Neural cell (in vitro differentiated cells): ENCODE measurements at regions not wholly inside any gene's neighbourhood (a gene's known extent, or its start where the extent isn't known, plus 50 kb on each side); places are given as distances from the start of the nearest gene placed in this dataset.

Experiments
- H2AFZ ChIP-seq: fragments of 200-600, 300-800 bp; sonication (generic), shearing (Covaris generic); 2 replicates; pipeline ENCODE4 v1.6.0; 2014; ENCODE audit warnings: low read depth, mild to moderate bottlenecking, antibody characterized with exemption, low read length, moderate library complexity
- H3F3A ChIP-seq: fragments of 200-600 bp; shearing (Covaris generic); 2 replicates; pipeline ENCODE4 v1.6.1; 2016; ENCODE audit warnings: mild to moderate bottlenecking, moderate library complexity, mixed read lengths, antibody characterized with exemption, low read length; ENCODE audit not compliant: insufficient read depth, poor library complexity, severe bottlenecking
- H3K27ac ChIP-seq: fragments of 200-600, 300-800 bp; sonication (generic), shearing (Covaris generic); 2 replicates; pipeline ENCODE4 v1.5.1; 2014; ENCODE audit warnings: mild to moderate bottlenecking, low read length, moderate library complexity
- H3K27me3 ChIP-seq: fragments of 300-800, 200-600 bp; sonication (generic), shearing (Covaris generic); 2 replicates; pipeline ENCODE4 v1.6.0; 2014; ENCODE audit warnings: mild to moderate bottlenecking, low read depth, low read length, moderate library complexity; ENCODE audit not compliant: insufficient read depth
- H3K36me3 ChIP-seq: fragments of 300-800, 200-600 bp; sonication (generic), shearing (Covaris generic); 2 replicates; pipeline ENCODE4 v1.5.1; 2014; ENCODE audit warnings: mild to moderate bottlenecking, antibody characterized with exemption, low read length, moderate library complexity; ENCODE audit not compliant: insufficient read depth
- H3K4me2 ChIP-seq: fragments of 300-800, 200-600 bp; sonication (generic), shearing (Covaris generic); 2 replicates; pipeline ENCODE4 v1.6.0; 2014; ENCODE audit warnings: mild to moderate bottlenecking, low read length
- H3K4me3 ChIP-seq: fragments of 300-800, 200-600 bp; sonication (generic), shearing (Covaris generic); 2 replicates; pipeline ENCODE4 v1.5.1; 2014; ENCODE audit warnings: mild to moderate bottlenecking, low read length, moderate library complexity
- H3K79me2 ChIP-seq: fragments of 200-600 bp; shearing (Covaris generic); replicated peaks from 2 replicates; pipeline ENCODE4 v1.6.0; 2014; ENCODE audit warnings: mild to moderate bottlenecking, low read length, moderate library complexity; ENCODE audit not compliant: insufficient read depth
- H3K9ac ChIP-seq: fragments of 300-800, 200-600 bp; sonication (generic), shearing (Covaris generic); 2 replicates; pipeline ENCODE4 v1.6.1; 2016; ENCODE audit warnings: mild to moderate bottlenecking, low read length, mixed read lengths
- H3K9me2 ChIP-seq: fragments of 200-600 bp; shearing (Covaris generic); 2 replicates; pipeline ENCODE4 v1.6.1; 2016; ENCODE audit warnings: mild to moderate bottlenecking, low read length, mixed read lengths; ENCODE audit not compliant: insufficient read depth
- H3K9me3 ChIP-seq: fragments of 200-600, 300-800 bp; sonication (generic), shearing (Covaris generic); 2 replicates; pipeline ENCODE4 v1.6.1; 2016; ENCODE audit warnings: mild to moderate bottlenecking, mixed run types, low read length, moderate library complexity, mixed read lengths
- H4K20me1 ChIP-seq: fragments of 200-600 bp; shearing (Covaris generic); 2 replicates; pipeline ENCODE4 v1.6.1; 2016; ENCODE audit warnings: mild to moderate bottlenecking, mixed run types; ENCODE audit not compliant: insufficient read depth
- CTCF ChIP-seq: fragments of 450-650 bp; IDR thresholded peaks from 2 replicates; pipeline ENCODE4 v1.5.1; 2014; ENCODE audit warnings: antibody characterized with exemption, mild to moderate bottlenecking, moderate library complexity; ENCODE audit not compliant: poor library complexity, severe bottlenecking
- EP300 ChIP-seq: fragments of 450-650 bp; conservative IDR thresholded peaks from 2 replicates; pipeline ENCODE4 v1.6.1; 2014; ENCODE audit warnings: antibody characterized with exemption, mild to moderate bottlenecking, moderate library complexity; ENCODE audit not compliant: poor library complexity, severe bottlenecking
- EZH2 ChIP-seq: fragments of 200-600, 300-800 bp; shearing (Covaris generic), sonication (generic); IDR thresholded peaks from 2 replicates; pipeline ENCODE4 v1.6.1; 2014; ENCODE audit warnings: antibody characterized with exemption, low read length, borderline replicate concordance, mild to moderate bottlenecking; ENCODE audit not compliant: insufficient read depth, poor library complexity, severe bottlenecking
- MXI1 ChIP-seq: fragments of 450-650 bp; conservative IDR thresholded peaks from 2 replicates; pipeline ENCODE4 v1.6.1; 2014; ENCODE audit warnings: antibody characterized with exemption, mild to moderate bottlenecking; ENCODE audit not compliant: poor library complexity, severe bottlenecking
- POLR2AphosphoS5 ChIP-seq: IDR thresholded peaks from 2 replicates; pipeline ENCODE4 v1.6.1; 2012
- RAD21 ChIP-seq: fragments of 450-650 bp; conservative IDR thresholded peaks from 2 replicates; pipeline ENCODE4 v1.6.1; 2014; ENCODE audit warnings: antibody characterized with exemption, mild to moderate bottlenecking, moderate library complexity
- REST ChIP-seq: IDR thresholded peaks from 2 replicates; pipeline ENCODE4 v1.6.1; 2012; ENCODE audit warnings: borderline replicate concordance
- SMC3 ChIP-seq: fragments of 450-650 bp; conservative IDR thresholded peaks from 2 replicates; pipeline ENCODE4 v1.6.1; 2014; ENCODE audit warnings: antibody characterized with exemption, mild to moderate bottlenecking, moderate library complexity; ENCODE audit not compliant: poor library complexity
- TAF1 ChIP-seq: IDR thresholded peaks from 2 replicates; pipeline ENCODE4 v1.6.1; 2012; ENCODE audit warnings: low read depth

GRCh38 chr20:60317401-60317800 is 359.2 kb downstream of the CDH26 start:
- Histone ChIP-seq H4K20me1 (no peaks in the 10 kb centered on the region), H3K27ac (no peak overlapping the region), H3K36me3 (no peaks in the 10 kb centered on the region), H3F3A (no peaks in the 10 kb centered on the region), H3K9me3 (no peaks in the 10 kb centered on the region), H3K4me3 (no peak overlapping the region), H3K9me2 (no peaks in the 10 kb centered on the region), H3K27me3 (no peaks in the 10 kb centered on the region), H3K4me2 (no peak overlapping the region), H3K9ac (no peak overlapping the region), H3K79me2 (no peaks in the 10 kb centered on the region), H2AFZ (no peak overlapping the region)
- TF ChIP-seq EP300 = no peak
- no peak for TF ChIP-seq POLR2AphosphoS5
- no peak for TF ChIP-seq TAF1

- Histone ChIP-seq H3K9me3 (no peaks in the 10 kb centered on the region), H3F3A (no peaks in the 10 kb centered on the region), H3K79me2 (no peaks in the 10 kb centered on the region), H2AFZ (no peak overlapping the region), H3K4me3 (no peak overlapping the region), H3K9ac (no peak overlapping the region), H3K27me3 (no peaks in the 10 kb centered on the region), H4K20me1 (no peaks in the 10 kb centered on the region), H3K27ac (no peak overlapping the region), H3K4me2 (no peak overlapping the region), H3K9me2 (no peaks in the 10 kb centered on the region), H3K36me3 (no peaks in the 10 kb centered on the region)
- TF ChIP-seq TAF1 (no peak), SMC3 (no peak), EP300 (no peak), MXI1 (no peak), CTCF (no peak)
These were observed 363.4 kb downstream of the CDH26 start for GRCh38 chr20:60321601-60322000.

- no peak overlapping the region for H2AFZ ChIP-seq
- H3K27me3 ChIP-seq = no peaks in the 10 kb centered on the region
- no peaks in the 10 kb centered on the region for H3K36me3 ChIP-seq
- no peaks in the 10 kb centered on the region for H3F3A ChIP-seq
- no peak for TF ChIP-seq POLR2AphosphoS5
- no peak for TF ChIP-seq EZH2
- no peak for TF ChIP-seq MXI1
- no peak for TF ChIP-seq SMC3
- no peak for TF ChIP-seq TAF1
- TF ChIP-seq CTCF = no peak
- TF ChIP-seq EP300 = no peak
- TF ChIP-seq RAD21 = no peak
- no peak for TF ChIP-seq REST
- H3K9me2 ChIP-seq = no peaks in the 10 kb centered on the region
- H3K79me2 ChIP-seq = no peaks in the 10 kb centered on the region
- H3K4me2 ChIP-seq = no peak overlapping the region
- no peaks in the 10 kb centered on the region for H4K20me1 ChIP-seq
- H3K9ac ChIP-seq = no peak overlapping the region
- no peak overlapping the region for H3K27ac ChIP-seq
- H3K4me3 ChIP-seq = no peak overlapping the region
- H3K9me3 ChIP-seq = no peaks in the 10 kb centered on the region
These were observed 368.6 kb downstream of the CDH26 start for GRCh38 chr20:60326821-60327220.
